Neutrophil (primary cell): ENCODE measurements at regions not wholly inside any gene's neighbourhood (a gene's known extent, or its start where the extent isn't known, plus 50 kb on each side); places are given as distances from the start of the nearest gene placed in this dataset.

ENCODE experiments used
- H3K27ac ChIP-seq: fragments of 200-600 bp; sonication (generic); 2 replicates; pipeline ENCODE4 v1.5.1; 2016; ENCODE audit warnings: mild to moderate bottlenecking, moderate library complexity
- H3K27me3 ChIP-seq: fragments of 200-600 bp; sonication (generic); 2 replicates; pipeline ENCODE4 v1.6.0; 2016; ENCODE audit warnings: mild to moderate bottlenecking
- H3K36me3 ChIP-seq: fragments of 200-600 bp; sonication (generic); 2 replicates; pipeline ENCODE4 v1.5.1; 2017
- H3K4me1 ChIP-seq, 2 experiments: fragments of 200-600 bp in 1 of 2; sonication (generic) in 1 of 2; 1 replicate in 1 of 2; 2 replicates in 1 of 2; pipeline versions ENCODE4 v1.5.1 to v1.6.1; 2013 to 2016; ENCODE audit warnings: low read depth in 1 of 2, low read length in 1 of 2, mild to moderate bottlenecking in 1 of 2, moderate library complexity in 1 of 2; ENCODE audit not compliant: control insufficient read depth in 1 of 2, insufficient read depth in 1 of 2
- H3K4me3 ChIP-seq, 2 experiments: fragments of 200-600 bp in 1 of 2; sonication (generic) in 1 of 2; 1 replicate in 1 of 2; 2 replicates in 1 of 2; pipeline ENCODE4 v1.5.1; 2013 to 2016; ENCODE audit warnings: low read depth in 1 of 2, low read length in 1 of 2, mild to moderate bottlenecking in 1 of 2, moderate library complexity in 1 of 2
- H3K9me3 ChIP-seq: fragments of 200-600 bp; sonication (generic); 2 replicates; pipeline ENCODE4 v1.5.1; 2016
- TF ChIP-seq, protein P1 (sequence below): fragments of 200-600 bp; sonication (generic); IDR thresholded peaks from 2 replicates; pipeline ENCODE4 v1.5.1; 2016; ENCODE audit warnings: antibody characterized with exemption

DNA sequence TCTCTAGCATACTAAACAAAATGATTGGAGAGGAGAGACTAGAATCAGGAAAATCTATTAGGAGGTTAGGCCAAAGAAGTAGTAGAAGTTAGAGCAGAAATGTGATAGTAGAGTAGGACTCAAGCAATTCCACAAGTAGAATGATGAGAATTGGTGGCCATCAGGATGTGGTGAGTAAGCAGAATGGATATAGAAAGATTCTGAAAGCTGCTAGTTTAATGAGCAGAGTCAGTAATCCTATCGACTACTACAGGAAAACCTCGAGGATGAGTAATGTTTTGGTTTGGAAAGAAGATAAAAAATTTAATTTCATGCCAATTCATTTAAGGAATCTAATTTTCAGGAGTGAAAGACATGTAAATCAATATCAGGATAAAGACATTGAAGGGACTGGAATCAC lies 648.3 kb upstream of the PHF14 start:
- Histone ChIP-seq H3K4me1 (no peaks in the 10 kb centered on the region), H3K36me3 (no peaks in the 10 kb centered on the region), H3K9me3 (no peaks in the 10 kb centered on the region), H3K27ac (no peak overlapping the region), H3K27me3 (no peaks in the 10 kb centered on the region), H3K4me3 (no peak overlapping the region)
- TF ChIP-seq, protein P1, sequence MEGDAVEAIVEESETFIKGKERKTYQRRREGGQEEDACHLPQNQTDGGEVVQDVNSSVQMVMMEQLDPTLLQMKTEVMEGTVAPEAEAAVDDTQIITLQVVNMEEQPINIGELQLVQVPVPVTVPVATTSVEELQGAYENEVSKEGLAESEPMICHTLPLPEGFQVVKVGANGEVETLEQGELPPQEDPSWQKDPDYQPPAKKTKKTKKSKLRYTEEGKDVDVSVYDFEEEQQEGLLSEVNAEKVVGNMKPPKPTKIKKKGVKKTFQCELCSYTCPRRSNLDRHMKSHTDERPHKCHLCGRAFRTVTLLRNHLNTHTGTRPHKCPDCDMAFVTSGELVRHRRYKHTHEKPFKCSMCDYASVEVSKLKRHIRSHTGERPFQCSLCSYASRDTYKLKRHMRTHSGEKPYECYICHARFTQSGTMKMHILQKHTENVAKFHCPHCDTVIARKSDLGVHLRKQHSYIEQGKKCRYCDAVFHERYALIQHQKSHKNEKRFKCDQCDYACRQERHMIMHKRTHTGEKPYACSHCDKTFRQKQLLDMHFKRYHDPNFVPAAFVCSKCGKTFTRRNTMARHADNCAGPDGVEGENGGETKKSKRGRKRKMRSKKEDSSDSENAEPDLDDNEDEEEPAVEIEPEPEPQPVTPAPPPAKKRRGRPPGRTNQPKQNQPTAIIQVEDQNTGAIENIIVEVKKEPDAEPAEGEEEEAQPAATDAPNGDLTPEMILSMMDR, result no peak

DNA sequence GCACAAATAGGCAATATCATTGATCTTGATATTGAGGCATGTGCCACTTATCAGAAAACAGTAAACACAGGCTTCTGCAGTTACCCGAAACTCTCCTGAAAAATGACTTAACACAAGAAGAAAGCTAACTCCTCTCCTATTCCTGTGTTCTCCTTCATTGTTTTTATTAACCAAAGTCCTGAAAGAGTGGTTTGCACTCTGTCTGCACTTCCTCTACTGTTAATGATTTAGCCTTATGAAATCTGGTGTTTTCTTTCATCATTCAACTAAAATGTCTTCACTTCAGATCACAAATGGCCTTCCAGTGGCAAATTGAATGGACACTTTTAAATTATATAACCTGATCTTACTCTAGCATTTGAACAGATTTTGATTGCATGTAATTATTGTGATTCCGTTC lies 630.6 kb upstream of the PHF14 start:
- Histone ChIP-seq H3K4me1 (no peaks in the 10 kb centered on the region), H3K4me3 (no peak overlapping the region), H3K27me3 (no peaks in the 10 kb centered on the region), H3K27ac (no peak overlapping the region), H3K9me3 (no peaks in the 10 kb centered on the region), H3K36me3 (no peaks in the 10 kb centered on the region)
- TF ChIP-seq, protein P1, result no peak

DNA sequence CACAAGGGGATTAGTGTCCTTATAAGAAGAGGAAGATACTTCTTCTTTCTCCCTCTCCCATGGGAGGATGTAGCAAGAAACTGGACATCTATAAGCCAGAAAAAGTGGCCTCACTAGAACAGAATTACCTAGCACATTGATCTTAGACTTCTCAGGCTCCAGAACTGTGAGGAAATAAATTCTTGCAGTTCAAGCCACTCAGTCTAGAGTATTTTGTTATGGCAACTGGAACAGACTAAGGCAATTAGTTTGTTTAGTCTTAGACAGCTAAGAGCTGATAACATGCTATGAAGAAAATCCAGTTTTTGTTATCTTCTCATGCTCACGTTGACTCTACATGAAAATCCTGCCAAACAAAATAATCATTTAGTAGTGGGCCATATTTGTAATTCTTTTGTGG lies 627.6 kb upstream of the PHF14 start:
- H3K36me3 ChIP-seq, result no peaks in the 10 kb centered on the region
- TF ChIP-seq, protein P1, result no peak
- no peaks in the 10 kb centered on the region for H3K4me1 ChIP-seq
- H3K4me3 ChIP-seq, result no peak overlapping the region
- no peaks in the 10 kb centered on the region for H3K9me3 ChIP-seq
- H3K27ac ChIP-seq, result no peak overlapping the region
- no peaks in the 10 kb centered on the region for H3K27me3 ChIP-seq

DNA sequence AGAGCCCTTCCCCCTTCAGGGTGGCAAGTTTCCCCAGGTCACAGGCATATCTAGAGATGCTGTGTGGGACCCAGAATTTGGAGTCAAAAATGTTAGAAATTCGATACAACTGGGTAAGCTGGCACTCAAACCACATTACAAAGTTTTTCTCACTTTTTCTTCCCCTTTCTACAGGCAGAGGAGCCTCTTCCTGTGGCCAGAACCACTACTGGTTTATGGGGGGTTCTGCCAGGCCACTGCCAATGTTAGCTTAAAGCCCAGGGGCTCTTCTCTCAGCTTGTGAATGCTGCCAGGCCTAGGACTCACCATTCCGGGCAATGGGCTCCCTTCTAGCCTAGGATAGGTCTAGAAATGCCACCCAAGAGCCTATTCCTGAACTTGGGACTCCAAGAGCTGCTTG lies 617.9 kb upstream of the PHF14 start:
- Histone ChIP-seq H3K4me1 (no peaks in the 10 kb centered on the region), H3K36me3 (no peaks in the 10 kb centered on the region), H3K4me3 (no peak overlapping the region), H3K9me3 (no peaks in the 10 kb centered on the region), H3K27me3 (no peaks in the 10 kb centered on the region), H3K27ac (no peak overlapping the region)
- TF ChIP-seq, protein P1, result no peak

DNA sequence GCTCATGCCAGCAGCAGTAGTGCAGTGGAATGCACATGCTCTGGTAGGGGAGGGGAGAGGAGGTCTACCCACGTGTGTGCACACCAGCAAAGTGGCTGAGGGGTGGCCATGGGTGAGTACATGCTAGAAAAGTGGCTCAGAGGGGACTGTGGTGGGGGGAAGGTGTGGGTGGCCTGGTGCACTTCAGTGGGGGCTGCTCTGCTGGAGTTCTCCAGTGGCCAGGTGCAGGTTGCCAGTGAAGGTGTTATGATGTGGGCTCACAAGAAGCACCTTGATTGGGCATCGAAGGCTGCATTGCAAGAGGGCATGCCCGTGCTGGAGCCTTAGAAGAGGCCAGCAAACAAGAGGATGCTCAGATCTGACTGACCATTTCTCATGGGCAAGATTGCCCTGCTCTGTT lies 613.6 kb upstream of the PHF14 start:
- no peaks in the 10 kb centered on the region for H3K36me3 ChIP-seq
- H3K27ac ChIP-seq, result no peak overlapping the region
- no peaks in the 10 kb centered on the region for H3K9me3 ChIP-seq
- no peaks in the 10 kb centered on the region for H3K27me3 ChIP-seq
- TF ChIP-seq, protein P1, result no peak
- H3K4me1 ChIP-seq, result no peaks in the 10 kb centered on the region
- H3K4me3 ChIP-seq, result no peak overlapping the region

DNA sequence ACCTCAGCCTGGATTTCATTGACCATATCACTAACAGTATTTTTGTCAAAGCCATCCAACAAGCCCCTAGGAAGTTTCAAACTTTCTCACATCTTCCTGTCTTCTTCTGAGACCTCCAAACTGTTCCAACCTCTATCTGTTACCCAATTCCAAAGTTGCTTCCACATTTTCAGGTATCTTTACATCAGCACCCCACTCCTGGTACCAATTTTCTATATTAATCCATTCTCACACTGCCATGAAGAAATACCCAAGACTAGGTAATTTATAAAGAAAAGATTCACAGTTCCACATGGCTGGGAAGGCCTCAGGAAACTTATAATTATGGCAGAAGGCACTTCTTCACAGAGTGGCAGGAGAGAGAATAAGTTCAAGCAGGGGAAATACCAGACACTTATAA lies 571.9 kb upstream of the PHF14 start:
- TF ChIP-seq, protein P1, result no peak
- no peaks in the 10 kb centered on the region for H3K27me3 ChIP-seq
- no peaks in the 10 kb centered on the region for H3K4me1 ChIP-seq
- no peak overlapping the region for H3K4me3 ChIP-seq
- H3K9me3 ChIP-seq, result no peaks in the 10 kb centered on the region
- H3K27ac ChIP-seq, result no peak overlapping the region
- no peaks in the 10 kb centered on the region for H3K36me3 ChIP-seq
